ENCODE measurements at regions not wholly inside any gene's neighbourhood (a gene's known extent, or its start where the extent isn't known, plus 50 kb on each side); places are given as distances from the start of the nearest gene placed in this dataset.

DNA sequence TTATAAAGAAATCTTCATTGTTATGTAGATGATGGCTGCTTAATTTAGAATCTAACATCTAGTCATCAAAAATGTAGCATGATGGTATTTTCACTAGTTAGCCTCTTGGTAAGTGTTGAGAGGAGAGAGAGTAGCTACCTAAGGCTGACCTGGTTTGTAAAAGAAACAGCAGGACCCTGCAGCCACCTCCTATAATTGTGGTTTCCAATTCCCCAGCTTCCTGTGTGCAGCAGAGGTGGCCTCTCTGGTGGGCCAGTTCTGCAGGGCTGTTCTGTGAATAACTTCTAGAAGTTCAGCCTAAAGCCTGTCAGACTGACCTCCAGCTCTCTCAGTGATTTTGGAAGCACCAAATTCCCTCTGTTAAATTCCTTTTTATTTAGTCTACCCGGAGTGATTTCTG lies 246.4 kb upstream of the LRRC7 start:
- 40 to 71% methylated on average over 1 of the region's 1 CpG for WGBS, 2 donors
- TF ChIP-seq, protein P1, sequence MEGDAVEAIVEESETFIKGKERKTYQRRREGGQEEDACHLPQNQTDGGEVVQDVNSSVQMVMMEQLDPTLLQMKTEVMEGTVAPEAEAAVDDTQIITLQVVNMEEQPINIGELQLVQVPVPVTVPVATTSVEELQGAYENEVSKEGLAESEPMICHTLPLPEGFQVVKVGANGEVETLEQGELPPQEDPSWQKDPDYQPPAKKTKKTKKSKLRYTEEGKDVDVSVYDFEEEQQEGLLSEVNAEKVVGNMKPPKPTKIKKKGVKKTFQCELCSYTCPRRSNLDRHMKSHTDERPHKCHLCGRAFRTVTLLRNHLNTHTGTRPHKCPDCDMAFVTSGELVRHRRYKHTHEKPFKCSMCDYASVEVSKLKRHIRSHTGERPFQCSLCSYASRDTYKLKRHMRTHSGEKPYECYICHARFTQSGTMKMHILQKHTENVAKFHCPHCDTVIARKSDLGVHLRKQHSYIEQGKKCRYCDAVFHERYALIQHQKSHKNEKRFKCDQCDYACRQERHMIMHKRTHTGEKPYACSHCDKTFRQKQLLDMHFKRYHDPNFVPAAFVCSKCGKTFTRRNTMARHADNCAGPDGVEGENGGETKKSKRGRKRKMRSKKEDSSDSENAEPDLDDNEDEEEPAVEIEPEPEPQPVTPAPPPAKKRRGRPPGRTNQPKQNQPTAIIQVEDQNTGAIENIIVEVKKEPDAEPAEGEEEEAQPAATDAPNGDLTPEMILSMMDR (IDR thresholded peaks at IDR 0.05), result no peak
- no peak overlapping the region for H3K27ac ChIP-seq
- no peaks in the 10 kb centered on the region for H3K4me1 ChIP-seq
- no peak for DNase-seq
- intact Hi-C loops (cut with DNase I), result no loop called here
- H3K36me3 ChIP-seq, result no peaks in the 10 kb centered on the region
- H3K9me3 ChIP-seq, result no peaks in the 10 kb centered on the region
- no peaks in the 10 kb centered on the region for H3K27me3 ChIP-seq
- H3K4me3 ChIP-seq, result no peak overlapping the region

- intact Hi-C loops (cut with DNase I), result no loop called here
Measured at GRCh38 chr1:69328186-69328585, 239.5 kb upstream of the LRRC7 start.

DNA sequence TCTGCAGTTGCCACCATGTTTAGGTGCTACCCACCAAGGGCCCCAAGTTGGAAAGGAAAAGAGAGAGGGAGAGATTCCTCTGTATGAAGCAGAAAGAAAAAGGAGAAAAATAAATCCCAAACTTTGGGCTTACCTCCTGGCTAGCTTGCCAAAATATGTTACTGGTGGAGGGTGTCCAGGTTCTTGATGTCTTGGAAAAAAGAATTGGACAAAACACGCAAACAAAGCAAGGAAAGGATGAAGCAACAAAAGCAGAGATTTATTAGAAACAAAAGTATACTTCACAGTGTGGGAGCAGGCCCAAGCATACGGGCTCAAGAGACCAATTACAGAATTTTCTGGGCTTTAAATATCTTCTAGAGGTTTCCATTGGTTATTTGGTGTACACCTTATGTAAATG lies 204.5 kb upstream of the LRRC7 start:
- 69 to 81% methylated on average over 2 of the region's 2 CpGs for WGBS, 2 donors
- Histone ChIP-seq H3K27ac (no peak overlapping the region), H3K4me3 (no peak overlapping the region), H3K27me3 (no peaks in the 10 kb centered on the region), H3K4me1 (no peaks in the 10 kb centered on the region), H3K36me3 (no peaks in the 10 kb centered on the region), H3K9me3 (no peaks in the 10 kb centered on the region)
- no peak for TF ChIP-seq EP300 (IDR thresholded peaks at IDR 0.05)
- no peak for TF ChIP-seq POLR2AphosphoS5 (IDR thresholded peaks at IDR 0.05)
- TF ChIP-seq POLR2A (IDR thresholded peaks at IDR 0.05), result no peak
- TF ChIP-seq, protein P1 (IDR thresholded peaks at IDR 0.05), result no peak
- no peak for DNase-seq
- intact Hi-C loops (cut with DNase I), result no loop called here

More at GRCh38 chr1:69328186-69328585, 239.5 kb upstream of the LRRC7 start:
- Histone ChIP-seq H3K4me3 (no peak overlapping the region), H3K27me3 (no peaks in the 10 kb centered on the region), H3K4me1 (no peaks in the 10 kb centered on the region), H3K27ac (no peak overlapping the region), H3K9me3 (peaks cover 0 to 2% (median 0%) of the 10 kb centered on the region in 4 donors), H3K36me3 (no peaks in the 10 kb centered on the region)
- TF ChIP-seq, protein P1 (IDR thresholded peaks at IDR 0.05), result no peak
- 76 to 87% methylated on average over 5 of the region's 5 CpGs for WGBS, 2 donors
- no peak for DNase-seq

- TF ChIP-seq POLR2A (IDR thresholded peaks at IDR 0.05) (no peak), POLR2AphosphoS5 (IDR thresholded peaks at IDR 0.05) (no peak), EP300 (IDR thresholded peaks at IDR 0.05) (no peak)
- TF ChIP-seq, protein P1 (IDR thresholded peaks at IDR 0.05), result no peak
- H3K27ac ChIP-seq, result no peak overlapping the region
- no peaks in the 10 kb centered on the region for H3K4me1 ChIP-seq
- no peaks in the 10 kb centered on the region for H3K9me3 ChIP-seq
- H3K27me3 ChIP-seq, result no peaks in the 10 kb centered on the region
- intact Hi-C loops (cut with DNase I), result no loop called here
- WGBS, 2 donors, result 75 to 85% methylated on average over 4 of the region's 4 CpGs
- no peaks in the 10 kb centered on the region for H3K36me3 ChIP-seq
- no peak overlapping the region for H3K4me3 ChIP-seq
- no peak for DNase-seq
Measured at GRCh38 chr1:69373520-69373919, 194.2 kb upstream of the LRRC7 start.

DNA sequence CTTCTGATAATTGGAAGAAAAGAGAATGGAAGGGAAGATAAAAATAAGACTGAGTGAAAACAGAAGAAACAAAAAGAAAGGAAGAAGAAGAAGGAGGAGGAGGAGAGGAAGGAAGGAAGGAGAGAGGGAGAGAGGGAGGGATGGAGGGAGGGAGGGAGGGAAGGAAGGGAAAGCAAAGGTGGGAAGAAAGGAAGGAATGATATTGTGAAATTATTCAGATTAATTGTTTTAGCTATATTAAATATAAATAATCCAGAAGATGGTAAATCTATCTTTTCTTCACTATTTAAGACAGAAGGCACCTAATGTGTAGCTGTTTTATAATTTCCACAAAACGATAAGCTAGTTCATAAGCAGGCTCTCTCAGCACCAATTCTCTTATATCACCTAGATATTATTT lies 191.3 kb upstream of the LRRC7 start:
- TF ChIP-seq EP300 (IDR thresholded peaks at IDR 0.05), result no peak
- TF ChIP-seq POLR2A (IDR thresholded peaks at IDR 0.05), result no peak
- TF ChIP-seq, protein P1 (IDR thresholded peaks at IDR 0.05), result no peak
- TF ChIP-seq POLR2AphosphoS5 (IDR thresholded peaks at IDR 0.05), result no peak
- no peak for DNase-seq
- no peaks in the 10 kb centered on the region for H3K4me1 ChIP-seq
- no peak overlapping the region for H3K27ac ChIP-seq
- WGBS, 2 donors, result 79 to 85% methylated on average over 1 of the region's 1 CpG
- H3K27me3 ChIP-seq, result no peaks in the 10 kb centered on the region
- intact Hi-C loops (cut with DNase I), result no loop called here
- H3K9me3 ChIP-seq, result no peaks in the 10 kb centered on the region
- H3K4me3 ChIP-seq, result no peak overlapping the region
- H3K36me3 ChIP-seq, result no peaks in the 10 kb centered on the region

Measured in sigmoid colon (tissue), 6 donors.